ENCODE measurements at regions not wholly inside any gene's neighbourhood (a gene's known extent, or its start where the extent isn't known, plus 50 kb on each side); places are given as distances from the start of the nearest gene placed in this dataset.

- Mint-ChIP-seq H3K36me3 (no peaks in the 10 kb centered on the region), H3K27me3 (no peaks in the 10 kb centered on the region), H3K9me3 (peaks cover 0 to 8% (median 4%) of the 10 kb centered on the region in 7 donors), H3K4me1 (no peaks in the 10 kb centered on the region), H3K27ac (no peak overlapping the region), H3K4me3 (no peak overlapping the region)
- no peak for ATAC-seq (ENCODE audit: low read depth in 2 of 2)
- DNase-seq: no peak
Observed at GRCh38 chr3:155029941-155030340, 50.2 kb upstream of the MME start.

GRCh38 chr3:155026999-155027591 is 53.0 kb upstream of the MME start:
- H3K36me3 Mint-ChIP-seq: no peaks in the 10 kb centered on the region
- peaks cover 0 to 8% (median 4%) of the 10 kb centered on the region in 7 donors for H3K9me3 Mint-ChIP-seq
- ATAC-seq (ENCODE audit: low read depth in 2 of 2) (no peak), DNase-seq (no peak)
- peak overlapping the region in 1 of 6 donors; percentile 13 for H3K27ac Mint-ChIP-seq
- H3K4me3 Mint-ChIP-seq: no peak overlapping the region
- H3K4me1 Mint-ChIP-seq: no peaks in the 10 kb centered on the region
- no peaks in the 10 kb centered on the region for H3K27me3 Mint-ChIP-seq

GRCh38 chr3:155024006-155024638 is 56.0 kb upstream of the MME start:
- no peak for ATAC-seq (ENCODE audit: low read depth in 2 of 2)
- DNase-seq: no peak
- no peak overlapping the region for H3K4me3 Mint-ChIP-seq
- H3K4me1 Mint-ChIP-seq: no peaks in the 10 kb centered on the region
- no peak overlapping the region for H3K27ac Mint-ChIP-seq
- peaks cover 0 to 6% (median 0%) of the 10 kb centered on the region in 7 donors for H3K9me3 Mint-ChIP-seq
- no peaks in the 10 kb centered on the region for H3K36me3 Mint-ChIP-seq
- H3K27me3 Mint-ChIP-seq: no peaks in the 10 kb centered on the region

DNA sequence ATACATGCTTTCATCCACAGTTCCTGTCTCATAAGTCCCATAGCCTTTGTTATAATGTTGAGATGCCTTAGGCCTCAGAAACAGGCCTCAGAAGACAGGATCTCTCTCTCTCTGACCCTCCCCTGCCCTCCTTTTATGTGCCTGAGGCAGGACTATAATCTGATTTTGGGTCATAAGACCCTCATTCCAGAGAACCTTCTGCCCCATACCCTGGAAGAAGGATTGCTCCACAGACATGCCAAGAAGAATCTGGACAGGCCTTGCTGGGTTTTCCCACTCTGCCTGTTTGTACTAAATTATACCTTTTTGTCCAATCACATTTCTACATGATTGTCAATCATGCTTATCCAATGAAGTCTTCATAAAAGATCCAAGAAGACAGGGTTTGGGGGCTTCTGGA is 57.2 kb upstream of the MME start:
- no peak overlapping the region for H3K4me3 Mint-ChIP-seq
- peaks cover 0 to 2% (median 0%) of the 10 kb centered on the region in 7 donors for H3K9me3 Mint-ChIP-seq
- no peak overlapping the region for H3K27ac Mint-ChIP-seq
- H3K27me3 Mint-ChIP-seq: no peaks in the 10 kb centered on the region
- ATAC-seq (ENCODE audit: low read depth in 2 of 2) (no peak), DNase-seq (no peak)
- no peaks in the 10 kb centered on the region for H3K4me1 Mint-ChIP-seq
- H3K36me3 Mint-ChIP-seq: no peaks in the 10 kb centered on the region

DNA sequence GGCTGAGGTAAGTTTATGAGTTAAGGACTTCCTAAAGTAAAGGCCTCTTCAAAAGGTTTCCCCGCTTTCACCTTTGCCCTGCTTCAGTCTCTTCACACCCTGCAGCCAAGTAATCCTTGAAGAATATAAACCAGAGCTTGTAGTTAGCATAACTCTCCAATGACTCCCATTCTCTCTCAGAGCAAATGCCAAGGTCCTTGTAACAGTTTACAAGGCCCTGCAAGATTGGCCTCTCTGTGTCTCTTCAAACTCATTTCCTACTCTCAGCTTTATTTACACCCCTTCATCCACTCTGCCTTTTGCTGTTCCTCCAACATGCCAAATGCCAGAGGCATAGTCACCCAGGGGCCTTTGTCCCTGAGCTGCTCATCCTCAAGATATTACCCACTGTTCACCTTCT is 60.5 kb upstream of the MME start:
- DNase-seq (no peak), ATAC-seq (ENCODE audit: low read depth in 2 of 2) (no peak)
- Mint-ChIP-seq H3K36me3 (no peaks in the 10 kb centered on the region), H3K27ac (no peak overlapping the region), H3K4me3 (no peak overlapping the region), H3K9me3 (no peaks in the 10 kb centered on the region), H3K4me1 (peaks cover 0 to 6% (median 3%) of the 10 kb centered on the region in 3 donors), H3K27me3 (no peaks in the 10 kb centered on the region)

- peak overlapping the region in 1 of 6 donors; percentile 6 for H3K27ac Mint-ChIP-seq
- no peak for DNase-seq
- H3K4me1 Mint-ChIP-seq: peaks cover 0 to 6% (median 3%) of the 10 kb centered on the region in 3 donors
- H3K36me3 Mint-ChIP-seq: no peaks in the 10 kb centered on the region
- no peaks in the 10 kb centered on the region for H3K9me3 Mint-ChIP-seq
- ATAC-seq (ENCODE audit: low read depth in 2 of 2): no peak
- H3K27me3 Mint-ChIP-seq: no peaks in the 10 kb centered on the region
- H3K4me3 Mint-ChIP-seq: no peak overlapping the region
Observed at GRCh38 chr3:155018621-155019330, 61.3 kb upstream of the MME start.

DNA sequence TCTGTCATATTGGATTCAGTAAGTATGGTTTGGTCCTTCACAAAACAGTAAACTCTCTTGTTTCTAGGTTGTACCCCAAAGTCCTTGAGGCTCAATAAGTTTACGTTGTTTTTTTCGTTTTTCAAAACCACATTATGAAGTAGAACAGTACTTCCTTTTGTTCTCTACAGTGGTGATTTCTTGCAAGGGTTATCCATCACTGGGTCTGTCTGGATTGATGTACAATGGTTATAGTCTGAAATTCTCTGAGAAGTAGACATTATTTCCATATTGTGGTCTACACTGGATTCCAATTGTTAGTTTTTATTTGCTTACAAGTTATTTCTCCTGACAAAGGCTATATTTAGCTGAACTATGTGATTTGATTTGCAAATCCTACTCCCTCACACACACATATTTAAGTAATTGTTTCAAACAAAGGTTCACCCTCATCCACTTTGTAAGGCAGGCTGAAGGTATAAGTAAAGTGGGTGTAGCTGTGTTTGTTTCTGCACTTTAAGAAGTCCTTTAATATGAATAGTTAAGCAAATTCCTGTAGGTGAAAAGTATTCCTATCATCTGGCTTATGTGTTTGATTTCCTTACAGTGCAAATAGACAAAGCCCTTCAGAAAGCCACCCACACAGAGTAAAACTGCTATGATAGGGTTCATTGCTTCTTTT is 64.2 kb upstream of the MME start:
- peaks cover 0 to 7% (median 3%) of the 10 kb centered on the region in 3 donors for H3K4me1 Mint-ChIP-seq
- ATAC-seq (ENCODE audit: low read depth in 2 of 2) (no peak), DNase-seq (no peak)
- H3K27ac Mint-ChIP-seq: peak overlapping the region in 1 of 6 donors; percentile 24
- peaks cover 0 to 6% of the 10 kb centered on the region in 2 donors for H3K36me3 Mint-ChIP-seq
- H3K9me3 Mint-ChIP-seq: peaks cover 0 to 3% (median 0%) of the 10 kb centered on the region in 7 donors
- H3K27me3 Mint-ChIP-seq: no peaks in the 10 kb centered on the region
- no peak overlapping the region for H3K4me3 Mint-ChIP-seq

- H3K4me3 Mint-ChIP-seq: no peak overlapping the region
- H3K27me3 Mint-ChIP-seq: no peaks in the 10 kb centered on the region
- no peak overlapping the region for H3K27ac Mint-ChIP-seq
- H3K36me3 Mint-ChIP-seq: peaks cover 0 to 6% of the 10 kb centered on the region in 2 donors
- DNase-seq (no peak), ATAC-seq (ENCODE audit: low read depth in 2 of 2) (no peak)
- peaks cover 0 to 3% (median 0%) of the 10 kb centered on the region in 7 donors for H3K9me3 Mint-ChIP-seq
- H3K4me1 Mint-ChIP-seq: peaks cover 0 to 14% (median 3%) of the 10 kb centered on the region in 3 donors
Observed at GRCh38 chr3:155014953-155015352, 65.2 kb upstream of the MME start.

- H3K4me1 Mint-ChIP-seq: peaks cover 2 to 17% (median 3%) of the 10 kb centered on the region in 3 donors
- ATAC-seq (ENCODE audit: low read depth in 2 of 2): no peak
- H3K9me3 Mint-ChIP-seq: peaks cover 0 to 3% (median 0%) of the 10 kb centered on the region in 7 donors
- H3K27ac Mint-ChIP-seq: no peak overlapping the region
- no peaks in the 10 kb centered on the region for H3K27me3 Mint-ChIP-seq
- no peak for DNase-seq
- no peak overlapping the region for H3K4me3 Mint-ChIP-seq
- peaks cover 0 to 6% of the 10 kb centered on the region in 2 donors for H3K36me3 Mint-ChIP-seq
Observed at GRCh38 chr3:155013427-155013826, 66.7 kb upstream of the MME start.

DNA sequence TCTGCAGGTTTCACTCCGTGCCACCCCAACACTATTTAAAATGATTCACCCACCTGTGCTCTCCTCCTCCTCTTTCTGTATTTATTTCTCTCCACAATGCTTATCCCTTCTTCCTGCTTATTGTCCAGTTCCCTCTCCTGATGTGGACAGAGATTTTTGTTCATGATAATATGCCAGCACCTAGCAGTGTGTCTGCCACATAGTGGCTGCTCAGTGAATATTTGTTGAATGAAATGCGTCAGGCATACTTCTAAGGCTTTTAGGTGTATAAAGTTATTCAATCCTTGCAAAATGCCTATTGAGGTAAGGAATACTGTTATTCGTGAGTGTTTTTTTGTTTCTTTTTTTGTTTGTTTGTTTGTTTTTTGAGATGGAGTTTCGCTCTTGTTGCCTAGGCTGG is 67.5 kb upstream of the MME start:
- Mint-ChIP-seq H3K4me3 (no peak overlapping the region), H3K4me1 (peaks cover 3 to 20% (median 4%) of the 10 kb centered on the region in 3 donors), H3K9me3 (peaks cover 0 to 3% (median 0%) of the 10 kb centered on the region in 7 donors), H3K27me3 (no peaks in the 10 kb centered on the region), H3K36me3 (peaks cover 0 to 6% of the 10 kb centered on the region in 2 donors), H3K27ac (no peak overlapping the region)
- ATAC-seq (ENCODE audit: low read depth in 2 of 2) (no peak), DNase-seq (no peak)

DNA sequence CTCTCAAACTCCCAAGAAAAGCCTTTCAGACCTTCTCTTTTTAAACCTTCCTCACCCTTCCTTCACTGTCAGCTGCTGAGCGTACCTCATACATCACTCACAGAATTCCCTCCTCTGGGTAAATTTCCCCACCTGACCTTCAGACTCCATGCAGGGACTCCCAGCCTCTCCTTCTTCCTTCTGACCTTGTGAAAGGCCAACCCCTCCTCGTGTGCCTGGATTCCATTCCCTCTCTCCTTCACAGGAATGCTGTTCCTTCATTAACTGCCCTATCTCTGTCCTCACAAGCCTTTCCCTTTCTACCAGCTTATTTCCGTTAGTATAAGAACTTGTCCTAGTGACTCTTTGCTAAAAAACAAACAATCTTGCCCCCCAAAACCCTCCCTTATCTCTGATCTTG is 69.7 kb upstream of the MME start:
- no peak overlapping the region for H3K4me3 Mint-ChIP-seq
- peaks cover 0 to 9% of the 10 kb centered on the region in 2 donors for H3K36me3 Mint-ChIP-seq
- H3K27me3 Mint-ChIP-seq: no peaks in the 10 kb centered on the region
- peaks cover 2 to 14% (median 4%) of the 10 kb centered on the region in 3 donors for H3K4me1 Mint-ChIP-seq
- H3K27ac Mint-ChIP-seq: peak overlapping the region in 2 of 6 donors; percentile 37 to 74
- DNase-seq (no peak), ATAC-seq (ENCODE audit: low read depth in 2 of 2) (no peak)
- peaks cover 0 to 9% (median 2%) of the 10 kb centered on the region in 7 donors for H3K9me3 Mint-ChIP-seq

GRCh38 chr3:155009217-155009616 is 70.9 kb upstream of the MME start:
- H3K27me3 Mint-ChIP-seq: no peaks in the 10 kb centered on the region
- no peak overlapping the region for H3K27ac Mint-ChIP-seq
- peaks cover 0 to 14% (median 2%) of the 10 kb centered on the region in 7 donors for H3K9me3 Mint-ChIP-seq
- peaks cover 0 to 14% (median 4%) of the 10 kb centered on the region in 3 donors for H3K4me1 Mint-ChIP-seq
- ATAC-seq (ENCODE audit: low read depth in 2 of 2) (no peak), DNase-seq (no peak)
- H3K36me3 Mint-ChIP-seq: peaks cover 0 to 10% of the 10 kb centered on the region in 2 donors
- no peak overlapping the region for H3K4me3 Mint-ChIP-seq

- DNase-seq: no peak
- Mint-ChIP-seq H3K27ac (no peak overlapping the region), H3K36me3 (peaks cover 0 to 9% of the 10 kb centered on the region in 2 donors), H3K9me3 (peaks cover 0 to 19% (median 4%) of the 10 kb centered on the region in 7 donors), H3K27me3 (no peaks in the 10 kb centered on the region), H3K4me3 (no peak overlapping the region), H3K4me1 (peaks cover 0 to 14% (median 4%) of the 10 kb centered on the region in 3 donors)
- no peak for ATAC-seq (ENCODE audit: low read depth in 2 of 2)
Observed at GRCh38 chr3:155007729-155008128, 72.4 kb upstream of the MME start.

Data from naive B cell (primary cell).